NB4 (cell line): ENCODE measurements at regions not wholly inside any gene's neighbourhood (a gene's known extent, or its start where the extent isn't known, plus 50 kb on each side); places are given as distances from the start of the nearest gene placed in this dataset.

Experiments used
- DNase-seq: peaks from one replicate; pipeline ENCODE4 v3.0.0; 2010; ENCODE audit warnings: low read depth
- H3K4me3 ChIP-seq: one replicate; pipeline ENCODE4 v1.5.1; 2011; ENCODE audit warnings: mild to moderate bottlenecking, low read depth, low read length, moderate library complexity
- CTCF ChIP-seq: IDR thresholded peaks from one replicate; pipeline ENCODE4 v1.5.1; 2012; ENCODE audit warnings: low read depth, low read length
- MYC ChIP-seq: IDR thresholded peaks from 2 replicates; pipeline ENCODE4 v1.6.1; 2011; ENCODE audit warnings: low read depth, low read length
- POLR2A ChIP-seq: IDR thresholded peaks from 2 replicates; pipeline ENCODE4 v1.6.1; 2011; ENCODE audit warnings: mild to moderate bottlenecking; ENCODE audit not compliant: insufficient read length; ENCODE audit errors: extremely low read depth
- TF ChIP-seq, protein P1 (sequence below): IDR thresholded peaks from 2 replicates; pipeline ENCODE4 v1.6.1; 2011; ENCODE audit warnings: low read depth, low read length

GRCh38 chr18:35915056-35915455 is 57.4 kb upstream of the RMP24 start:
- H3K4me3 ChIP-seq = no peak overlapping the region
- TF ChIP-seq POLR2A = no peak
- TF ChIP-seq MYC = no peak
- no peak for DNase-seq

DNA sequence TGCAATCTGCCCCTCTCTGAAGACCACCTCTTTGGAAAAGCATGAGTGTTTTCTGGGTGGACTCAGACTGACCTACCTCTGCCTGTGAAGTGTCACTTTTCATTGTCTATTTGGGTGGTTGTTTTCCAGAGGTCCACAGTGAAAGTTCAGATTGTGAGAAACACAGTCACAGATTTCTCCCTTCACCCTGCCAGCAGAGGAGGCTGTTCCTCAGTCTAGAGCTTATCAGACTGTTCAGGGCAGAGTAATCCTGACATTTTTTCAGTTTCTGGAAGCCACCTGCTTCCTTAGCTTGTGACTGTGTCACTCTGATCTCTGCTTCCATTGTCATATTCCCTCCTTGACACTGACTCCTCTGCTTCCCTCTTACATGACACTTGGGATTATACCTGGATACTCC is 55.4 kb upstream of the RMP24 start:
- no peak for DNase-seq
- TF ChIP-seq, protein P1, sequence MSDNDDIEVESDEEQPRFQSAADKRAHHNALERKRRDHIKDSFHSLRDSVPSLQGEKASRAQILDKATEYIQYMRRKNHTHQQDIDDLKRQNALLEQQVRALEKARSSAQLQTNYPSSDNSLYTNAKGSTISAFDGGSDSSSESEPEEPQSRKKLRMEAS = no peak
- TF ChIP-seq MYC (no peak), CTCF (peak; percentile 14), POLR2A (no peak)
- no peak overlapping the region for H3K4me3 ChIP-seq

DNA sequence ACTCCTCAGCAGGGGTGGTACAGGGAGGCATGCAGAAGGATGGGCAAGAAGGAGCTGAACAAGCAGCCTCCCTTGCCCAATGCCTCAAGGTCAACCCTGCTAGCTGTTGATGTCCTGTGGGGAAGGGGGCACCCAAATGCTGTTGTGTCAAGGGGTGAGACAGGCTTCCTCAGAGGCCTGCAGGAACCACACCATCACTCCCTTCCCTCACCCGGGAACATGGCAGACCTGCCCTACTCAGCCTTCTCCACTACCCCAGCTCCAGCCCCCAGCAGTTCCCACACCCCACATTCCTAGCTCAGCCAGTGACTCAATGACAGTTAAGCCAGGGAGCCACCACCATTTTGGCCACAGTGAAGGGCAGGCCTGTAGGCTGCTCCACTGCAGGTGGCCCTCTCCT is 53.9 kb upstream of the RMP24 start:
- no peak for DNase-seq
- no peak overlapping the region for H3K4me3 ChIP-seq
- TF ChIP-seq CTCF (no peak), MYC (no peak)
- TF ChIP-seq, protein P1 = no peak

GRCh38 chr18:35919179-35919578 is 53.3 kb upstream of the RMP24 start:
- H3K4me3 ChIP-seq = no peak overlapping the region
- no peak for TF ChIP-seq POLR2A
- TF ChIP-seq, protein P1 = no peak
- no peak for TF ChIP-seq CTCF
- no peak for TF ChIP-seq MYC
- no peak for DNase-seq

- TF ChIP-seq CTCF = no peak
- TF ChIP-seq, protein P1 = no peak
- TF ChIP-seq POLR2A = no peak
- TF ChIP-seq MYC = no peak
- DNase-seq = no peak
- no peak overlapping the region for H3K4me3 ChIP-seq
These were observed 51.9 kb upstream of the RMP24 start for GRCh38 chr18:35920623-35921022.
